NB4 (cell line): ENCODE measurements at regions not wholly inside any gene's neighbourhood (a gene's known extent, or its start where the extent isn't known, plus 50 kb on each side); places are given as distances from the start of the nearest gene placed in this dataset.

Experiments used
- CTCF ChIP-seq: IDR thresholded peaks from one replicate; pipeline ENCODE4 v1.5.1; 2012; ENCODE audit warnings: low read depth, low read length
- POLR2A ChIP-seq: IDR thresholded peaks from 2 replicates; pipeline ENCODE4 v1.6.1; 2011; ENCODE audit warnings: mild to moderate bottlenecking; ENCODE audit not compliant: insufficient read length; ENCODE audit errors: extremely low read depth

- TF ChIP-seq POLR2A: no peak
- TF ChIP-seq CTCF: no peak
These were observed 463.1 kb upstream of the ARHGEF26 start for GRCh38 chr3:153658136-153658535.
